GM10248 (cell line): ENCODE measurements at regions not wholly inside any gene's neighbourhood (a gene's known extent, or its start where the extent isn't known, plus 50 kb on each side); places are given as distances from the start of the nearest gene placed in this dataset.

Experiments used
- CTCF ChIA-PET: fragments of 300-600 bp; sonication (Branson Sonifier 250); formaldehyde crosslinking; extraction: SDS; loops from one replicate; lab custom pipeline; 2021; ENCODE audit warnings: antibody characterized with exemption; lab: Yijun Ruan, JAX
- POLR2A ChIA-PET: fragments of 350-650 bp; sonication (Branson Sonifier 250); formaldehyde crosslinking; extraction: SDS; loops from one replicate; lab custom pipeline; 2020; ENCODE audit warnings: antibody characterized with exemption; lab: Yijun Ruan, JAX
- DNase-seq: peaks from one replicate; pipeline ENCODE4 v3.0.0; 2012; ENCODE audit errors: extremely low spot score
- TF ChIP-seq, protein P1 (sequence below): IDR thresholded peaks from 2 replicates; pipeline ENCODE4 v1.5.1; 2012; ENCODE audit warnings: mild to moderate bottlenecking, low read depth; ENCODE audit errors: extremely low read depth, missing control alignments, control extremely low read depth

DNA sequence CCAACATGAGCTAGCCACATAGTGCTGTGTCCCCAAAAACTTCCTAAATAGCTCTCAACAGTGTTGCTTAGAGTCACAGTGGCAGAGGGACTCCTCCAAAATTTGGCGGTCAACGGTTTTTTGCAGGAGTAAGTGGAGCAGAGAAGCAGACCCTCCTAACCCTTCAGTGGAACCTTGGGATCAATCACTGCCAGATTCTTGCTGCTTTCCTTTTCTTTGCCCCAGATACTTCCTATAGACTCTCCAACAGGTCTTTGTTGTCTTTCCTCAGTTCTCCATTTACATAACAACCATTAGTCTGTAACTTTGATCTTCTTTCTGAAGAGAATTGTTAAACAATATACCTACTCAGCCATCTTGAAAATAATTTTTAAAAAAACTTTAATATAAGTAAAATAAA is 556.1 kb downstream of the BRINP3 start:
- POLR2A ChIA-PET = no interaction called here
- TF ChIP-seq, protein P1, sequence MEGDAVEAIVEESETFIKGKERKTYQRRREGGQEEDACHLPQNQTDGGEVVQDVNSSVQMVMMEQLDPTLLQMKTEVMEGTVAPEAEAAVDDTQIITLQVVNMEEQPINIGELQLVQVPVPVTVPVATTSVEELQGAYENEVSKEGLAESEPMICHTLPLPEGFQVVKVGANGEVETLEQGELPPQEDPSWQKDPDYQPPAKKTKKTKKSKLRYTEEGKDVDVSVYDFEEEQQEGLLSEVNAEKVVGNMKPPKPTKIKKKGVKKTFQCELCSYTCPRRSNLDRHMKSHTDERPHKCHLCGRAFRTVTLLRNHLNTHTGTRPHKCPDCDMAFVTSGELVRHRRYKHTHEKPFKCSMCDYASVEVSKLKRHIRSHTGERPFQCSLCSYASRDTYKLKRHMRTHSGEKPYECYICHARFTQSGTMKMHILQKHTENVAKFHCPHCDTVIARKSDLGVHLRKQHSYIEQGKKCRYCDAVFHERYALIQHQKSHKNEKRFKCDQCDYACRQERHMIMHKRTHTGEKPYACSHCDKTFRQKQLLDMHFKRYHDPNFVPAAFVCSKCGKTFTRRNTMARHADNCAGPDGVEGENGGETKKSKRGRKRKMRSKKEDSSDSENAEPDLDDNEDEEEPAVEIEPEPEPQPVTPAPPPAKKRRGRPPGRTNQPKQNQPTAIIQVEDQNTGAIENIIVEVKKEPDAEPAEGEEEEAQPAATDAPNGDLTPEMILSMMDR = no peak
- DNase-seq = no peak
- CTCF ChIA-PET = interaction anchor here (1.0 kb wide), 1 partner anchor 10 kb away, joined by 3 read pairs; no protein-coding TSS in a partner anchor

DNA sequence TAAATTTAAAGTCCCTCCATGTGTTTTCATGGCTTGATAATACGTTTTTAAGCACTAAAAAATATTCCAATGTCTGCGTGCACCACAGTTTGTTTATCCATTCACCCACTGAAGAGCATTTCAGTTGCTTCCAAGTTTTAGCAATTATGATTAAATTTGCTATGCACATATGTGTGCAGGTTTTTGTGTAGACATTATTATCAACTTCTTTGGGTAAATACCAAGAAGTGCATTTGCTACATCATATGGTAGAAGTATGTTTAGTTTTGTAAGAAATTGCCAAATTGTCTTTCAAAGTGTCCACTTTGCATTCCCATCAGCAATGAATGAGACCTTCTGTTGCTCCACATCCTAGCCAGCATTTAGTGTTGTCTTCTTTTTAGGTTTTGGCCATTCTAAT is 550.0 kb downstream of the BRINP3 start:
- POLR2A ChIA-PET = no interaction called here
- TF ChIP-seq, protein P1 = no peak
- CTCF ChIA-PET = no interaction called here
- DNase-seq = no peak

DNA sequence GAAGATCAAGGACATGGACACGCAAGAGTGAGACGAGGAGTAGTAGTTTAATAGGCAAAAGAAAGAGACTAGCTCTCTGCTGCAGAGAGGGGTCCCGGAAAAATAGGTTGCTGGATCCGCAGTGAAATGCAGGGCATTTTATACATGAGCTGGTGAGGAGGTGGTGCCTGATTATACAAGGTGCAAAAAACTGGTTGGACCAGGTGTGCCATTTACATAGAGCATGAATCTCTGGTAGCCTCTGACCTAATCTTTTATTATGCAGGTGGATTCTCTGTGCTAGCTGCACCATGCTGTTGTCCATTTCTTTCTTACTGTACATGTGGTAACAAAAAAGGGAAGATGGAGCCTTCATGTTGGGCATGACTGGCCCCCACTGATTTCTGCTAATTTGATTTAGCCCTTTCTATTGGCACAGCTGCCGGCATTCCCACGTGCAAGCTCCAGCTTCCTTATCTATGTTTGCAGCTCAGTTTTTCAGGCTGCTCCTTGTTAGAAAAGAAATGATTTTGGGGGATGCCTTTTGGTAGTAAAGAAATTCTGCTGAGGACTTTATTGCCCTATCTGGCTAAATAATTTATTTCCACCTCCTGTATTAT is 548.1 kb downstream of the BRINP3 start:
- POLR2A ChIA-PET = no interaction called here
- no peak for DNase-seq
- TF ChIP-seq, protein P1 = no peak
- CTCF ChIA-PET = no interaction called here

DNA sequence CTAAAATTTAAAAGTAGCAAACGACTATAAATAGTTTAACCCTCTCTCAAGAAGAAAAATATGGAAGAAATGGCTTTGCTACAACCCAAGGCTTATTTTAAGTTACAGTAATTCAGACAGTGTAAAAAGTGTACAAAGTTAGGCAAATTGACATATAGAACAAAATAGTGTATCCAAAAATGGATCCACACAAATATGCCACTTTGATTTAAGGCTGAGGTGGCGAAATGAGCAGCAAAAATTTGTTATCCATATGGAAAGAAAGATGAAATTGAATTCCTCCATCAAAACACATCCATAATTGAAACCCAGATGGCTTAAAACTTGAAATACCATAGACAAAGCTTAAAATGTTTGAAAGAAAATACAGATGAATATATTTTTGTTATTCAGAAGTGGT is 540.8 kb downstream of the BRINP3 start:
- no peak for DNase-seq
- TF ChIP-seq, protein P1 = no peak
- CTCF ChIA-PET = interaction anchor here (1.2 kb wide), 1 partner anchor 12 kb away, joined by 3 read pairs; no protein-coding TSS in a partner anchor
- POLR2A ChIA-PET = no interaction called here

DNA sequence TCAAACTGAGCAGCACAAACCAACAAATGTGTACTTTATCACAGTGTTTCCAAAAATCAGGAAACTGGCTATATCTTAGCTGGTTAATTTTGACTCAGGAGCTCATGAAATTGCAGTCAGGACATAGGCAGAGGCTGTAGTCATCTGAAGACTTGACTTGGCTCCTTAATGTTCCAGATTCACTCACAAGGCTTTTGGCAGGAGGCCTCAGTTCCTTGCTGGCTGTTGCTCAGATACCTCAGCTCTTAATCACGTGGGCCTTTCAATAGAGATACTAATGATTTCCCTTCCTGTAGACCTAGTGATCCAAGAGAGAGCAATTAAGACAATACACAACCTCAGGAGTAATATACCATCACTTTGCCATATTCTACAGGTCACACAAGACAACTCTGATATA is 537.7 kb downstream of the BRINP3 start:
- POLR2A ChIA-PET = no interaction called here
- CTCF ChIA-PET = no interaction called here
- TF ChIP-seq, protein P1 = no peak
- DNase-seq = no peak

DNA sequence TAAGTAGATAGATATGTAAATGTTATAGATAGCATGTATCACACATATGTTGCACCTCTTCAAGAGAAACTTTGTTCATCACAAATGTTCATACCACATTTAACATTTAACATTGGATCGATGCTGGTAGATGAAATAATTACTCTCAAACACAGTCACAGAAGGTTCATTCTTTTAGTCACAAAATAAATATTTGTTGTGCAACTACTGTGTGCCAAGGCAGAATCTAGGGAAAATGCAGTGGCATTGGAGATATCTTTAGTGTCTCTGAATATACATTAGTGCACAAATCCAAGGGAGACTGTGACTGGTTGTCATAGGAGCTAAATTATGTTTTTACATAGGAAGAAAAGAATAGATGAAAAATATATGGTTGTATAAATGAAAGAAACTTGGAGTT is 535.7 kb downstream of the BRINP3 start:
- CTCF ChIA-PET = no interaction called here

More for the DNA sequence above, 535.7 kb downstream of the BRINP3 start:
- DNase-seq = no peak
- POLR2A ChIA-PET = no interaction called here
- TF ChIP-seq, protein P1 = no peak
